ENCODE measurements at regions not wholly inside any gene's neighbourhood (a gene's known extent, or its start where the extent isn't known, plus 50 kb on each side); places are given as distances from the start of the nearest gene placed in this dataset.

- Histone ChIP-seq H3K4me1 (ENCODE audit: control extremely low read depth in 1 of 4, control insufficient read depth in 4 of 4, insufficient read depth in 4 of 4, low read length in 3 of 4) (peaks cover under 1 to 13% (median 12%) of the 10 kb centered on the region in 4 experiments), H3K36me3 (ENCODE audit: control insufficient read depth in 4 of 4, insufficient read depth in 4 of 4, low read length in 3 of 4) (no peaks in the 10 kb centered on the region), H3K27ac (ENCODE audit: insufficient read depth in 1 of 2, low read depth in 1 of 2, low read length in 2 of 2, poor library complexity in 1 of 2, severe bottlenecking in 2 of 2) (no peak overlapping the region), H3K9me3 (ENCODE audit: control extremely low read depth in 1 of 5, control insufficient read depth in 4 of 5, insufficient read depth in 2 of 5, low read depth in 1 of 5, low read length in 4 of 5) (no peaks in the 10 kb centered on the region), H3K4me3 (ENCODE audit: control insufficient read depth in 1 of 7, extremely low read depth in 1 of 7, insufficient read depth in 4 of 7, low read depth in 2 of 7, low read length in 6 of 7) (no peak overlapping the region), H3K27me3 (replicated peaks in 2 of 5; ENCODE audit: control insufficient read depth in 4 of 5, insufficient read depth in 5 of 5, low read length in 4 of 5) (peaks cover 0 to 2% (median 0%) of the 10 kb centered on the region in 5 experiments)
- ChIA-PET POLR2A (no interaction called here), CTCF (interaction anchor here (0.6 to 0.8 kb wide), 3 partner anchors 12 to 1510 kb away, joined by 3 to 4 read pairs (median 3); no protein-coding TSS in a partner anchor)
- 91% methylated on average over 13 of the region's 14 CpGs for WGBS (ENCODE audit: insufficient coverage)
- DNase-seq, result no peak
Measured at GRCh38 chr9:126151031-126151685, 175.5 kb upstream of the MVB12B start.

DNA sequence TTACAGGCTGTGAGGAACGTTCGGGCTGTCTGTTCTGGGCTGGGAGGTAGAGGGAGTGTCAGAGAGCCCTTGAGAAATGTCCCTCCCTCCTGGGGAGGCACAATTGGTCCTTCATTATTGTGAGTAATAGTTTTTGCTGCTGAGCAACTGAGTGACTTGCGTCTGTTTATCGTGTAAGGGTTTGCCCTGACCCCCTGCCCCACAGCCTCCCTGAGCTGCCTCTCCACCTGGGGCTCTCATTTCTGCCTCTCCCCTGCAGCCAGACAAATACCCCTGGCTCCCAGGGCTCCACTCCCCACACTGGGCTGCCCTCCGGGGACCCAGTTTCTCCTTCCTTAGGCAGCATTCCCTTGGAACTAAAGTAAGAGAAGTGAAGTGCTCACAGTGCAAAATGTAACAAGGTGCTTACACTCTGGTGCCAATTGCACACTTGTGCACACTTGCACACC, 174.9 kb upstream of the MVB12B start:
- Histone ChIP-seq H3K9me3 (ENCODE audit: control extremely low read depth in 1 of 5, control insufficient read depth in 4 of 5, insufficient read depth in 2 of 5, low read depth in 1 of 5, low read length in 4 of 5) (no peaks in the 10 kb centered on the region), H3K4me1 (ENCODE audit: control extremely low read depth in 1 of 4, control insufficient read depth in 4 of 4, insufficient read depth in 4 of 4, low read length in 3 of 4) (peaks cover 0 to 7% (median 7%) of the 10 kb centered on the region in 4 experiments), H3K36me3 (ENCODE audit: control insufficient read depth in 4 of 4, insufficient read depth in 4 of 4, low read length in 3 of 4) (no peaks in the 10 kb centered on the region), H3K27ac (ENCODE audit: insufficient read depth in 1 of 2, low read depth in 1 of 2, low read length in 2 of 2, poor library complexity in 1 of 2, severe bottlenecking in 2 of 2) (no peak overlapping the region), H3K27me3 (replicated peaks in 2 of 5; ENCODE audit: control insufficient read depth in 4 of 5, insufficient read depth in 5 of 5, low read length in 4 of 5) (peaks cover 0 to 2% (median 0%) of the 10 kb centered on the region in 5 experiments), H3K4me3 (ENCODE audit: control insufficient read depth in 1 of 7, extremely low read depth in 1 of 7, insufficient read depth in 4 of 7, low read depth in 2 of 7, low read length in 6 of 7) (no peak overlapping the region)
- 66% methylated on average over 5 of the region's 5 CpGs for WGBS (ENCODE audit: insufficient coverage)
- POLR2A ChIA-PET, result no interaction called here
- CTCF ChIA-PET, result interaction anchor here (0.7 kb wide), 1 partner anchor 12 kb away, joined by 3 read pairs; no protein-coding TSS in a partner anchor
- no peak for DNase-seq

DNA sequence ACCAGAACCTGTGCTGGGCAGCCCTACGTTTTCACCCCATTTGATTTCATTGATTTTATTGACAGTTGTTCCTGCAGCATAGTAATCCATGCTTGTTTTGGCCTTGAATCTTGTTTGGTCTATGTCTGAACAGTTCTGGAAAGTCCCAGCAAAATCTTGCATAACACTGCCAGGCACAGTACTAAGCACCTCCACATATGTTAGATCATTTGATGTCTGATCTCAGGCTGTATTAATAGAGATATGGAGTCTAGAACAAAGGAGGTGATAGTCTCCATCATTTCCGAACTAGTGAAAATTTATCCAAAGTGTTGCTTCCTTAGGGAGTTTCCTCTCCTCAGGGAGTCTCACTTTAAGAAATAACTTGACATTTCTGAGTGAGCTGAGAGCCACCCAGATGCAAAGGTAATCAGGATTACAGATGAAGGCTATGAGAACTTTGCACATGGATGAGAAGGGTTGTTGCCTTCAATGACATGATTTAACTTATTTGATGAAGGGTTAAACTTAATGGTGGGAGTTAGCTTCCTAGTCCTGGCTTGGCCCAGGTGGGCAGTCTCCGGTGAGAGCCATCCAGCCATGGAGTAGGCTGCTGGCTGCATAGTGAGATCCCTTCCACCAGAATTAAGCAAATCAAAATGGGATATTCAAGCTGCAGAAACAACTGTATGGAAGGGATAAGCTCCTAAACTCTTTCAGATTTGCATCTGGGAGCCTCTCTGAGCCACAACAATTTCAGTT, 173.8 kb upstream of the MVB12B start:
- Histone ChIP-seq H3K9me3 (ENCODE audit: control extremely low read depth in 1 of 5, control insufficient read depth in 4 of 5, insufficient read depth in 2 of 5, low read depth in 1 of 5, low read length in 4 of 5) (no peaks in the 10 kb centered on the region), H3K27ac (ENCODE audit: insufficient read depth in 1 of 2, low read depth in 1 of 2, low read length in 2 of 2, poor library complexity in 1 of 2, severe bottlenecking in 2 of 2) (no peak overlapping the region), H3K36me3 (ENCODE audit: control insufficient read depth in 4 of 4, insufficient read depth in 4 of 4, low read length in 3 of 4) (no peaks in the 10 kb centered on the region), H3K27me3 (replicated peaks in 2 of 5; ENCODE audit: control insufficient read depth in 4 of 5, insufficient read depth in 5 of 5, low read length in 4 of 5) (peaks cover 0 to 6% (median 0%) of the 10 kb centered on the region in 5 experiments), H3K4me1 (ENCODE audit: control extremely low read depth in 1 of 4, control insufficient read depth in 4 of 4, insufficient read depth in 4 of 4, low read length in 3 of 4) (no peaks in the 10 kb centered on the region), H3K4me3 (ENCODE audit: control insufficient read depth in 1 of 7, extremely low read depth in 1 of 7, insufficient read depth in 4 of 7, low read depth in 2 of 7, low read length in 6 of 7) (no peak overlapping the region)
- CTCF ChIA-PET, result no interaction called here
- DNase-seq, result no peak
- POLR2A ChIA-PET, result no interaction called here
- WGBS (ENCODE audit: insufficient coverage), result 87% methylated on average over 3 of the region's 3 CpGs

- no peak overlapping the region for H3K4me3 ChIP-seq (ENCODE audit: control insufficient read depth in 1 of 7, extremely low read depth in 1 of 7, insufficient read depth in 4 of 7, low read depth in 2 of 7, low read length in 6 of 7)
- no peaks in the 10 kb centered on the region for H3K9me3 ChIP-seq (ENCODE audit: control extremely low read depth in 1 of 5, control insufficient read depth in 4 of 5, insufficient read depth in 2 of 5, low read depth in 1 of 5, low read length in 4 of 5)
- ChIA-PET POLR2A (no interaction called here), CTCF (no interaction called here)
- H3K4me1 ChIP-seq (ENCODE audit: control extremely low read depth in 1 of 4, control insufficient read depth in 4 of 4, insufficient read depth in 4 of 4, low read length in 3 of 4), result no peaks in the 10 kb centered on the region
- H3K27ac ChIP-seq (ENCODE audit: insufficient read depth in 1 of 2, low read depth in 1 of 2, low read length in 2 of 2, poor library complexity in 1 of 2, severe bottlenecking in 2 of 2), result no peak overlapping the region
- 71% methylated on average over 5 of the region's 6 CpGs for WGBS (ENCODE audit: insufficient coverage)
- H3K27me3 ChIP-seq (replicated peaks in 2 of 5; ENCODE audit: control insufficient read depth in 4 of 5, insufficient read depth in 5 of 5, low read length in 4 of 5), result peaks cover 0 to 4% (median 0%) of the 10 kb centered on the region in 5 experiments
- no peaks in the 10 kb centered on the region for H3K36me3 ChIP-seq (ENCODE audit: control insufficient read depth in 4 of 4, insufficient read depth in 4 of 4, low read length in 3 of 4)
- DNase-seq, result no peak
Measured at GRCh38 chr9:126153382-126153781, 173.2 kb upstream of the MVB12B start.

DNA sequence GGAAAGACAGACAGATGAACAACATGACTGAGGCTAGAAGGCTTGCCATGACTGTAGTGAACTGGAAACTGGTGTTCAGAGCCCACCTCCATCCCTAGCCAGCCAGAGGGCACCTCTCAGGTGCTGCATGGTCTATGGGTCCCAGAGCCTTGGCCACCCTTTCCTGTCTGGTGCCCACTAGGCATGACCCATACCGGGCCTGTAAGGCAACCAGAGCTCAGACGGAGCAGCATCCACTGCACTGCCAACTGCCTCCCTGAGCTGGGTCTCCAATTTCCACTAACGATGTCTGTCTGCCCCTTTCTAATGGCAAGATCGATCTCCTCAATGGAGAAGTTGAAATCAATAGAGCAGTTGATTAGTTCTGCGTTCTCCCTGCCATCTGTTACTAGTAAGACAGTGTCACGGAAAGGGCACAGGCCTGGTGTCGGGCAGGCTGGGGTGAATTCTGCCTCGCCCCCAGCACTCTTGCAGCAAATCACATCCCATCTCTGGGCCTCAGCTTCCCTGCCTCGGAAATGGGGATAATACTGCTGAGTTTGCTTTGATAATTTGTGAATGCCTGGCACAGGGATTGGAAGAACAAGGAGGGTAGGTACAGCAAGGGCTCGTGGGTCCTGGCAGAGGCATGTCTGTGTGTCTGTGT, 172.3 kb upstream of the MVB12B start:
- Histone ChIP-seq H3K4me1 (ENCODE audit: control extremely low read depth in 1 of 4, control insufficient read depth in 4 of 4, insufficient read depth in 4 of 4, low read length in 3 of 4) (no peaks in the 10 kb centered on the region), H3K9me3 (ENCODE audit: control extremely low read depth in 1 of 5, control insufficient read depth in 4 of 5, insufficient read depth in 2 of 5, low read depth in 1 of 5, low read length in 4 of 5) (no peaks in the 10 kb centered on the region), H3K4me3 (ENCODE audit: control insufficient read depth in 1 of 7, extremely low read depth in 1 of 7, insufficient read depth in 4 of 7, low read depth in 2 of 7, low read length in 6 of 7) (no peak overlapping the region), H3K36me3 (ENCODE audit: control insufficient read depth in 4 of 4, insufficient read depth in 4 of 4, low read length in 3 of 4) (no peaks in the 10 kb centered on the region), H3K27me3 (replicated peaks in 2 of 5; ENCODE audit: control insufficient read depth in 4 of 5, insufficient read depth in 5 of 5, low read length in 4 of 5) (peaks cover 0 to 4% (median 0%) of the 10 kb centered on the region in 5 experiments), H3K27ac (ENCODE audit: insufficient read depth in 1 of 2, low read depth in 1 of 2, low read length in 2 of 2, poor library complexity in 1 of 2, severe bottlenecking in 2 of 2) (no peak overlapping the region)
- ChIA-PET CTCF (interaction anchor here (0.9 kb wide), 1 partner anchor 26 kb away, joined by 3 read pairs; no protein-coding TSS in a partner anchor), POLR2A (no interaction called here)
- 98% methylated on average over 8 of the region's 10 CpGs for WGBS (ENCODE audit: insufficient coverage)
- DNase-seq, result no peak

- no peaks in the 10 kb centered on the region for H3K9me3 ChIP-seq (ENCODE audit: control extremely low read depth in 1 of 5, control insufficient read depth in 4 of 5, insufficient read depth in 2 of 5, low read depth in 1 of 5, low read length in 4 of 5)
- no peak overlapping the region for H3K27ac ChIP-seq (ENCODE audit: insufficient read depth in 1 of 2, low read depth in 1 of 2, low read length in 2 of 2, poor library complexity in 1 of 2, severe bottlenecking in 2 of 2)
- no peaks in the 10 kb centered on the region for H3K36me3 ChIP-seq (ENCODE audit: control insufficient read depth in 4 of 4, insufficient read depth in 4 of 4, low read length in 3 of 4)
- ChIA-PET POLR2A (no interaction called here), CTCF (no interaction called here)
- no peaks in the 10 kb centered on the region for H3K4me1 ChIP-seq (ENCODE audit: control extremely low read depth in 1 of 4, control insufficient read depth in 4 of 4, insufficient read depth in 4 of 4, low read length in 3 of 4)
- peaks cover 0 to 4% (median 0%) of the 10 kb centered on the region in 5 experiments for H3K27me3 ChIP-seq (replicated peaks in 2 of 5; ENCODE audit: control insufficient read depth in 4 of 5, insufficient read depth in 5 of 5, low read length in 4 of 5)
- 86% methylated on average over 3 of the region's 5 CpGs for WGBS (ENCODE audit: insufficient coverage)
- H3K4me3 ChIP-seq (ENCODE audit: control insufficient read depth in 1 of 7, extremely low read depth in 1 of 7, insufficient read depth in 4 of 7, low read depth in 2 of 7, low read length in 6 of 7), result no peak overlapping the region
- no peak for DNase-seq
Measured at GRCh38 chr9:126154869-126155268, 171.8 kb upstream of the MVB12B start.
